ENCODE measurements at regions not wholly inside any gene's neighbourhood (a gene's known extent, or its start where the extent isn't known, plus 50 kb on each side); places are given as distances from the start of the nearest gene placed in this dataset.

DNA sequence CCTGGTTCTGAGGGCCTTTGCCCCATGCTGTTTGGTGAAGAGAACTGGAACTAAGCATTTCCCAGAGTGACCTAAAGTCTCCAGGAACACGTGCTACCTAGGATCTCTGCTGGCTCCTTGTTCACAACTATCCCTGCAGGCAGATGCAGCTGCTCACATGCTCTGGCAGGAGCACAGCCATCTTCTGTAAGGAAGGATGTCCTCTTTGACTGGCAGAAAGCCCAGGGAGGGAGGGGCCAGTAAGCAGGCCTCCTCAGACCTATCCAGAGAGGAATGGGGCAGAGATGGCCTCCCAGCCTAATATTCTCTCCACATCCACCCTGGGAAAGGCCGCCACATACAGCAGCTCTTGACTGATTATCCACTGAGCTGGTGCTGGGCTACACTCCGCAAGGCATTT is 142.8 kb upstream of the EOLA2 start (continued):
- TF ChIP-seq CUX1 (IDR thresholded peaks at IDR 0.05; ENCODE audit: insufficient replicate concordance, low read depth, low read length) (no peak), ZNF274 (IDR thresholded peaks at IDR 0.05; ENCODE audit: insufficient read depth, insufficient read length) (no peak), FOS (IDR thresholded peaks at IDR 0.05; ENCODE audit: borderline replicate concordance, extremely low read depth, insufficient read length) (no peak), CREM (IDR thresholded peaks at IDR 0.05; ENCODE audit: low read depth) (no peak)
- TF ChIP-seq, protein P1, sequence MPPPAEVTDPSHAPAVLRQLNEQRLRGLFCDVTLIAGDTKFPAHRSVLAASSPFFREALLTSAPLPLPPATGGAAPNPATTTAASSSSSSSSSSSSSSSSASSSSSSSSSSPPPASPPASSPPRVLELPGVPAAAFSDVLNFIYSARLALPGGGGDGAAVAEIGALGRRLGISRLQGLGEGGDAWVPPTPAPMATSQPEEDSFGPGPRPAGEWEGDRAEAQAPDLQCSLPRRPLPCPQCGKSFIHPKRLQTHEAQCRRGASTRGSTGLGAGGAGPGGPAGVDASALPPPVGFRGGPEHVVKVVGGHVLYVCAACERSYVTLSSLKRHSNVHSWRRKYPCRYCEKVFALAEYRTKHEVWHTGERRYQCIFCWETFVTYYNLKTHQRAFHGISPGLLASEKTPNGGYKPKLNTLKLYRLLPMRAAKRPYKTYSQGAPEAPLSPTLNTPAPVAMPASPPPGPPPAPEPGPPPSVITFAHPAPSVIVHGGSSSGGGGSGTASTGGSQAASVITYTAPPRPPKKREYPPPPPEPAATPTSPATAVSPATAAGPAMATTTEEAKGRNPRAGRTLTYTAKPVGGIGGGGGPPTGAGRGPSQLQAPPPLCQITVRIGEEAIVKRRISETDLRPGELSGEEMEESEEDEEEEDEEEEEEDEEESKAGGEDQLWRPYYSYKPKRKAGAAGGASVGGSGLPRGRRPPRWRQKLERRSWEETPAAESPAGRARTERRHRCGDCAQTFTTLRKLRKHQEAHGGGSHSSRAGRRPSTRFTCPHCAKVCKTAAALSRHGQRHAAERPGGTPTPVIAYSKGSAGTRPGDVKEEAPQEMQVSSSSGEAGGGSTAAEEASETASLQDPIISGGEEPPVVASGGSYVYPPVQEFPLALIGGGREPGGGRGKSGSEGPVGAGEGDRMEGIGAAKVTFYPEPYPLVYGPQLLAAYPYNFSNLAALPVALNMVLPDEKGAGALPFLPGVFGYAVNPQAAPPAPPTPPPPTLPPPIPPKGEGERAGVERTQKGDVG (CRISPR knock-in tag; IDR thresholded peaks at IDR 0.05): no peak
